HG02642 (cell line): ENCODE measurements at regions not wholly inside any gene's neighbourhood (a gene's known extent, or its start where the extent isn't known, plus 50 kb on each side); places are given as distances from the start of the nearest gene placed in this dataset.

Experiments used
- ATAC-seq: cut with Tn5 transposase; IDR thresholded peaks from one replicate; pipeline ENCODE4 v1.9.1; 2021; ENCODE audit warnings: mild to moderate bottlenecking; ENCODE audit not compliant: unreplicated experiment, poor library complexity

GRCh38 chr1:4964634-4965345, 310.4 kb downstream of the AJAP1 start:
- no peak for ATAC-seq

GRCh38 chr1:4963251-4963650, 308.8 kb downstream of the AJAP1 start:
- no peak for ATAC-seq

- ATAC-seq, result no peak
Measured at GRCh38 chr1:4962836-4963235, 308.4 kb downstream of the AJAP1 start.

GRCh38 chr1:4961935-4962645, 307.7 kb downstream of the AJAP1 start:
- ATAC-seq, result no peak

GRCh38 chr1:4960782-4961475, 306.5 kb downstream of the AJAP1 start:
- ATAC-seq, result no peak

GRCh38 chr1:4960336-4960735, 305.9 kb downstream of the AJAP1 start:
- no peak for ATAC-seq

GRCh38 chr1:4959216-4959615, 304.8 kb downstream of the AJAP1 start:
- no peak for ATAC-seq

GRCh38 chr1:4957027-4957426, 302.6 kb downstream of the AJAP1 start:
- no peak for ATAC-seq

GRCh38 chr1:4954392-4954791, 300.0 kb downstream of the AJAP1 start:
- ATAC-seq, result no peak

- no peak for ATAC-seq
Measured at GRCh38 chr1:4951601-4952000, 297.2 kb downstream of the AJAP1 start.

GRCh38 chr1:4946343-4946742, 291.9 kb downstream of the AJAP1 start:
- ATAC-seq, result no peak

GRCh38 chr1:4944911-4945310, 290.5 kb downstream of the AJAP1 start:
- no peak for ATAC-seq

GRCh38 chr1:4944072-4944471, 289.7 kb downstream of the AJAP1 start:
- ATAC-seq, result no peak

GRCh38 chr1:4939266-4939665, 284.9 kb downstream of the AJAP1 start:
- no peak for ATAC-seq

GRCh38 chr1:4937876-4938534, 283.6 kb downstream of the AJAP1 start:
- no peak for ATAC-seq

GRCh38 chr1:4935807-4936206, 281.4 kb downstream of the AJAP1 start:
- ATAC-seq, result no peak

- no peak for ATAC-seq
Measured at GRCh38 chr1:4933232-4933631, 278.8 kb downstream of the AJAP1 start.

- no peak for ATAC-seq
Measured at GRCh38 chr1:4932311-4933030, 278.1 kb downstream of the AJAP1 start.

GRCh38 chr1:4931486-4931885, 277.1 kb downstream of the AJAP1 start:
- no peak for ATAC-seq

- no peak for ATAC-seq
Measured at GRCh38 chr1:4928186-4928585, 273.8 kb downstream of the AJAP1 start.
